ENCODE measurements at regions not wholly inside any gene's neighbourhood (a gene's known extent, or its start where the extent isn't known, plus 50 kb on each side); places are given as distances from the start of the nearest gene placed in this dataset.

- no peak for TF ChIP-seq CTCF (IDR thresholded peaks at IDR 0.05)
- TF ChIP-seq EZH2 (IDR thresholded peaks at IDR 0.05; ENCODE audit: borderline replicate concordance, insufficient read depth, low read depth, low read length, poor library complexity, severe bottlenecking), result no peak
Observed at GRCh38 chr5:168187614-168188013, 103.8 kb upstream of the WWC1 start.
